ENCODE measurements at regions not wholly inside any gene's neighbourhood (a gene's known extent, or its start where the extent isn't known, plus 50 kb on each side); places are given as distances from the start of the nearest gene placed in this dataset.

DNA sequence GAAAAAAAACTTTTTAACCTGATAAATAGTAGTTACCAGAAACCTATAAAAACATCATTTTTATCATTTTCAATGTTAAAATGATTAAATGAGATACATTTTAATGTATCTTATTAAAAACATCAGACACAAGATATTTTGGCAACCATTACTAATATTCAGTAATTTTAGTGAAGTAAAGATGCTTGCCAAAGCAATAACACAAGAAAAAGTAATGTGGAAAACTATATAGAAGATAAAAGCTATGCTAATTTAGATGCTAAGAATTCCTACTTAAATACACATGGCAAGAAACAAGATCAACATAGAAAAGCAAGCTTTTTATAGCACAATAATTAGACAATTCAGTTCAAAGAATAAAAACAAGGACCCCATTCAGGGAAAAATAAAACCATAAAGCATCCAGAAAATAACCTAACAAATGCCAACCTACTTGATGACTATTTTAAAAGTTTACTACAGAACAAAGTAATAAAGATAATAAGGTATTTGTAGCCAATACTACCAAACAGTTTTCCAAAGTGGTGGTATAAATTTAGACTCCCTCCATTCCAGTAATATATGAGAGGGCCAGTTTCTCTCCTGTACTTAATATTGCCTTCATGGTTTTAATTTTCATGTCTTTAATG is 489.5 kb downstream of the CDH2 start:
- no peak for DNase-seq

DNA sequence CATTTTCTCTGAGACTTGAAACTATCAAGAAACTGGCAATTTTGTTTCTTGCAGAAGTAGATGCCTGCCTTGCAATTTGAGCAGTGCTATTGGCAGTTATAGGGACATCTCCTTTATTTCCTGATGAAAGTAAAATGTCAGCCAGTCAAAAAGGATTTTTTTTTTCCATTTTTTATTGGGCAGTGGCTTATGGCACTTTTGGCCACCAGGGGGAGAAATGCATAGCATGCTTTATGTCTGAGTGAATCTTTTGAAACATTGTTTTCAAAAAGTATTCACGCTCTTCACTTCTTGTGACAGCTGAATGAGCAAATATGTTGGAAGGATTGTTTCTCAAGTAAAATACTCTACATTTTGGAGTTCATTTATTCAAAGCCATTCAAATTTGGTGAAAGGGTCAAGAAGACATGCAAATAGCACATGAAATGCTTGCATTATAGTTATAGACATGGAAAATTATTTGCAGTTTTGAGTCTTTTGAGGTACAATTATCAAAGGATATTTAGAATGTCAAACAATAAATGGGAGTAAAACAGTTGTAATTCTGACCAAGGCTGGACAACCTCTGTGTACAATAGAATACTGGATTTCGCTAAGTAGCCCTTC is 491.0 kb downstream of the CDH2 start:
- DNase-seq: no peak

DNA sequence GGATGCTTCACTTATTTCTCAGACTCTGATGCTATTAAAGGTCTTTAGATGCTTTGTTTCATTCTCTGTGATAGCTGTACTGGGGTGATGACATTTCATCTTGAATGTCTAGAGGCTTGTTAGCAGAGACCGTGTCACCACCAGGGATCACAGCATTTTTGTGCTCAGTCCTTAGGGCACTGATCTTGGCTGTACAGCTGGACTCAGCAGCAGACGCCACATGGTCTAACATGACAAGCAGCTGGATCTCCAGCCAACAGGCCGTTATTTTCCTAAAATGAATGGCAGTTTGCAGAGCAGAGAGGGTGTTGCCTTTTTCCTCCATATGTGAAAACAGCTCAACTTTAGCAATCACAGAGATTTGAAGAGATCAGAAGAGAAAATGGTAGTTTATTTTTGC is 491.8 kb downstream of the CDH2 start:
- no peak for DNase-seq

DNA sequence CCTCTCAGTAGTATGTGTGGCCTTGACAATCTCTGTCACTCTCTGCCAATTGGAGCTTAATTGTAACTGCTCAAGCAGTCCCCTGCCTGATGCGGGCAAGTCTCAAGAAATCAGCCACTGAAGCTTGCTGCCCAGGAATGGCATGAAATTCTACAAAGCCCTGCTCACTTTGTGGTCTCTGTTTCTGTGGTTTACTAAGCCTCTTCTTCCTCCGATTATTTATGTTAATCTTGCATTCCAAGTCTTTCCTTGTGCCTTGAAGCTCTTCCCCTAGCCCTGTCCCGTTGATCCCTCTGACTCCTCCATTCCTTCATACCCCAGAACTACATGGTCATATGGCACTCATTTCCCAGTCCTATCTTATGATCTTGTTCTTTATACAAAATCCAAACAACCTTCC is 489.3 kb upstream of the CHST9 start:
- no peak for DNase-seq

DNA sequence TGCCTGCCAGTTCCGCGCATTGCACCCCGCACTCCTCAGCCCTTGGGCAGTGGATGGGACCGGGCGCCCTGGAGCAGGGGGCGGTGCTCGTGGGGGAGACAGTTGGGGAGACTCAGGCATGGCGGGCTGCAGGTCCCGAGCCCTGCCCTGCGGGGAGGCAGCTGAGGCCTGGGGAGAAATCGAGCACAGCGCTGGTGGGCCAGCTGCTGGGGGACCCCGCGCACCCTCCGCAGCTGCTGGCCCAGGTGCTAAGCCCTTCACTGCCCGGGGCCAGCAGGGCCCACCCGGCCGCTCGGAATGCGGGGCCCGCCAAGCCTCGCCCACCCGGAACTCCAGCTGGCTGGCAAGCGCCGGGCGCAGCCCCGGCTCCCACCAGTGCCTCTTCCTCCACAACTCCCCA is 488.8 kb upstream of the CHST9 start:
- DNase-seq: no peak

DNA sequence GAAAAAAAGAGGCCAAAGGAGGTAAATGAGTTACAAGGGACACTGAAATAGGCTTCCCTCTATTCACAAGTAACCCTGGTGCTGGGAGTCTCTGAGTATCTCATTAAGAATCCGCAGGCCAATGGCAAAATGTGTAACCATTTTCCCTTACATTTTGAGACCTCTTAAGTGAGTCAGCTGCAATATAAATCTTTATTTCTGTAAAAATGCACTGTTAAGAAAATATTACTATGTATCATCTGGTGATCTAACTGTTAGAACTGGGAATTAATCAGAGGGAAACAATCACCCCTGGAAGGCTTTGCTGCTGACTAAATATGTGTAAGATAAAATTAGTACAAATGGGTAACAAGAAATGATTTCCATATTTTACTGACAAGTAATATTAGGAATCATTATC is 483.1 kb upstream of the CHST9 start:
- DNase-seq: no peak

DNA sequence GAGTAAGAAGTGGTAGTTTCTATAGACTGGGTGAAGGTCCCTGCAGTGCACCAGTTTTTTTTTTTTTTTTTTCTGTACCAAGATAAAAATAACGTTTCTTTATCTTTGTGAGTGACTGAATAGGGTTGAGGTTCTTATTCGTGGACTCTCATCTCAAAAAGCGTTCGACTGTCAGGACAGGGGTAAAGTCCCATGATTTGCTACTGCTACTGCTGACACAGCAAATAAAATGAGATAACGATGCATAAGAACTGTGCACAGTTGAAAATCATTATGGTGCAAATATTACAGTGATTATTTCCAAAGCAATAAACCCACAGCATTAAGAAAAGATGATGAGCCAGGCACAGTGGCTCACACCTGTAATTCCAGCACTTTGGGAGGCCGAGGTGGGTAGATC is 482.0 kb upstream of the CHST9 start:
- DNase-seq: no peak

DNA sequence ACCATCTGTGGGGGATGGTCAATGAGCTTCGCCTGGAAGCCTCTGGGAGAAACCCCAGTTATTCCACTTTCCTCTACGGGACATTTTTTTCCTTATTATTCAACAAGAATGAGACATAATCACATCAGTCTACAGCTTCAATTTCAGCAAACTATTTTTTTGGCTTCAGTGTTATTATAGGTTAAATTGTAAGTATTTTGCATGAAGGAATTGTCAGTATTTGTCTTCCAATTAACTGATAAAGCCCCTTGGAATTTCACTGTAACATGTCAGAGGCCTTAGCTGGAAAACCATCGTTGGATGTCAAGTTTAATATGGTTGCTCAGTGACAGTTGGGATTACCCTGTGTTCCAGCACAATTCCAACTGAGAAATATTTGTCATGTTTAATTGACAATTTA is 480.9 kb upstream of the CHST9 start:
- DNase-seq: no peak

DNA sequence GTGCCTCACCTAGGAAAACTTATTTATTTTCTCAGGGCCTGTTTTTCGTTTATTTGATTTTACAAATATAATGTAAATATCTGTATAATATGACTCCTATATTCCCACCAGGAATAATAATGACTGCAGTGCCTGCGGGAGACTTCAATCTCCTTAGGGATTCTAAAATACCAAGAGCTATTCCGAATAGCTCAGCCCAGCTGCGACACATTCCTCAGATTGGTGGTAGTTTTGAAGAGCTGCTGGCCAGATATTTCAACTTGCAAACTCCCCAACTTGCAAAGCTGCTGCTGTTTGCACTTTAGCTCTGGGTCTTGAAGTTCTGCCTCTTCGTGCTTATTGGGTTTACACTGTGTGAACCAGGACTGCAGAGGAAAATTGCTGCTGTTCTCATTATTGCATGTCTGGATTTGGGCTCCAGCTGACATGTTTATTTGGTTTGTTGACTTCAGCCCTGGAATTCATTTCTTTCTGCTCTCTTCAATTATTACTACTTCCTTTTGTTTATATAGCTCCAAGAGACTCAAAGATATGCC is 480.2 kb upstream of the CHST9 start:
- no peak for DNase-seq

DNA sequence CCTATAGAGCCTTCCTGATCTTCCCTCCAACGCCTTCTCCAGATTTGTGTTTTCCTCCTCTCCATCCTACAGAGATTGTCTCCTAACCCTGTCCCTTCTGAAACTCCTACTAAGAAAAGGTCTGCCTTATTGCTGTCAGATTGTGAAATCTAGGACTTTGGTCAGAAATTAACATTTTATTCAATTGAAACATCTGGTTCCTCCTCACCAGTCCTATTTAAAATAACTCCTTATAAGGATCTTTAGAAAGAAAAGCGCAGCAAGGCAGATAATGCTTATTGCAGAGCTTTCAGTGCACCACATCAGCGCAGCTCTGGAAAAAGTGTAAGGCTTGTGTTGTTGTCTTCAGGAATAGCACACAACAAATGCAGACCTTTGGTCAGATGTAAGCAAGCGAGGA is 477.8 kb upstream of the CHST9 start:
- DNase-seq: no peak

DNA sequence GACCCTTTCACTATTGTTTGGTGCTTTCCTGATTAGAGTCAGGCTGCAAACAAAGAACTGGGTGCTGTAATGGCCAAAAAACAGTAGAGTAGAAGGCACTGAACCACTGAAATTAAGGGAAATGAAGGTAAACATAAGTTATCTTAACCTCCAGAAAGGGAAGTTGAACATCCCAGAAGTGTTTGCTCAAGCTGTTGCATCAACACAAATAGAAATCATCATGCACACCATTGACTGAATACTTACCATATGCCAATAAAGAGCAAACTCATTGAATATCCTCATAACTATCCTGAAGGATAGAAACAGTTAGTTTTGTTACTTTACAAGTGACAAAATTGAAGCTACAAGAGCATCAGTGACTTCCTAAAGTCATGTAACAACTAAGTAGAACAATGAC is 477.4 kb upstream of the CHST9 start:
- no peak for DNase-seq

DNA sequence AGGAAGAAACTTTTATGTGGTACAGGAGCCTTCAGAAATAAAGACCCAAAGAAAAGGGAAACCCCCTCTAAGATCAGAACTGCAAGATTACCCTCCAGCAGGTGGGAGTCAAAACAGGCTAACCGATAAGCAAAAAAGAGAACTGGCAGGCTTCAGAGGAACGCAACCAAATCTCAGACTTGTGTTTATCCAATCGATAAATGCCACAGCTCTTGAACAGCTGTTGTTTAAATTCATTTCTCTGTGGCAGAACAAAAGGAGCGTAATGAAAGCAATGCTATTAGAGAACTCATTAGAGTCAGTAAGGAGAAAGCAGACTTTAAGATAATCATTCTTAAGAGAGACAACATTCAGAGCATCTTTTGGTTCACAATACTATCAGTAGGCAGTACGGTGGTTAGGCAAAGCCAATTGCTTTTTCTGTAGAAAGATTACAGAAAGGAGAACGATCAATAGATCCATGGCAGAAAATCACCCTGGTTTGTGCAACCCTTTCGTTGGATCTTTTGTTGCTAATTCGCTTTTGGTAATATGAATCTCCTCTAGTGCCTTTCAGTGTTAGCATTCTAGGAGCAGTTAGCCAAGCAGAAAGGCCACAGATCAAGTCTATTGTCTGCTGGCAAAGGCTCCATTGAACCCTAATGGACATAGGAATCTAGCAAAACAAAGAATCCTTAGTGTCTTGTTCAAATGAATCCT is 476.4 kb upstream of the CHST9 start:
- no peak for DNase-seq

DNA sequence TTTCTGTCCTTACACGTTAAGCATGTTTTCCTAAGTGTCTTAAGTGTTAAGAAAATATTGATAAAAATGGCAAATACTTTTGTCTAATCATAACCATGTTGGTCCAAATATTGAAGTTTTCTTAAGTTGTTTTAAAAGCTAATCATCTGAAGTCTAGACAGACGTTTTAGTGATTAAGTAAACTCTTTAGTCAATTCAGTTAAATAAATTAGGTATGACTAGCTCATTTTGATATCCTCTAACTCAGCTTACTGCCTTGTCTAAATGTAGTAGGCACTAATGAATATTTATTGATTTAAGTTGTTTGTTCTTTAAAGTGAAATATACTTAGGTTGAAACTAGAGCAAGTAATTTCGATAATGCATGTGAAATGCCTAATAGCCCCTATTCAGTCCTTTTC is 471.8 kb upstream of the CHST9 start:
- no peak for DNase-seq

DNA sequence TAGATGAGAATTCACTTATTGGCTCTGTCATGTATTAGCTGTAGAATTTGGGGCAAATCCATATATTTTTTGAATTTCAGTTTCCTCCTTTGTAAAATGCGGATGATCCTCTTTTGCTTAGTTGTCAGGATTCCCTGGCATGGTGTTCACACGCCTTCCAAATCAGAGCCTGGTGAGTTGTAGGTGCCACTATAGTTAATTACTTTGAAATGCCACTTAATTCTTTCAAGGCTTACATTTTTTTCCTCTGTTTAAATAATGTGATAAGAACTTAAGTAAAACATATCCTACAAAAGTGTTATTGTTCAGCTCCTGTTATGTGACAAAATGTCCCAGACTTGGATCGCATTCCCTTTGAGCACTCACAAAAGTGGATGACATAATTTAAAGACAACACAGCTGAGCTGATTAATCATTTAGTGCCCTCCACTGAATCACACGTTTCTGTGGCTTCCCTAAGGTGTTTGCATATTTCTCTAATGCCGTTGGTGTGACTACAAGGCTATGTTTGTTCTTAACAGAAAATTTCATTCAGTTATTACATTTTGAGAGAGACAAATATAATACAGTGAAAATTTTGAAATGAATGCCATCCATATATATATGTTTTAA is 471.2 kb upstream of the CHST9 start:
- DNase-seq: no peak

DNA sequence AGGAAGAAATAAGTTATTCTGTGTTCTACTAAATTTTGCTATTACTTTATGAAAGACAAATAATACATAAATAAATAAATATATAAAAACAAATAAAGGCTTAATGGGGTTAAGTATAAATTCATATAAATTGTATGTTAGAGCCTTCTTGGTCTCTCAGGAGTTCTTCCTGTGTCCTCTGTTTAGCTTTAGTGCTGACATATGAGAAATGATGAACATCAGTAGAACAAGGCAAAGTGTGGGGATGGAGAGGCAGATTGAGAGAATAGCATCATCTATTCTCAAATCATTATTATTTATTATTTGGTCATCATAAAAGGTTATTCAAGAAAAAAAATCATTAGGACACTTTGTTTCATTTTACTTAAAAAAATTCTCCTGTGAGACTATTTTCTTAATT is 468.1 kb upstream of the CHST9 start:
- no peak for DNase-seq

DNA sequence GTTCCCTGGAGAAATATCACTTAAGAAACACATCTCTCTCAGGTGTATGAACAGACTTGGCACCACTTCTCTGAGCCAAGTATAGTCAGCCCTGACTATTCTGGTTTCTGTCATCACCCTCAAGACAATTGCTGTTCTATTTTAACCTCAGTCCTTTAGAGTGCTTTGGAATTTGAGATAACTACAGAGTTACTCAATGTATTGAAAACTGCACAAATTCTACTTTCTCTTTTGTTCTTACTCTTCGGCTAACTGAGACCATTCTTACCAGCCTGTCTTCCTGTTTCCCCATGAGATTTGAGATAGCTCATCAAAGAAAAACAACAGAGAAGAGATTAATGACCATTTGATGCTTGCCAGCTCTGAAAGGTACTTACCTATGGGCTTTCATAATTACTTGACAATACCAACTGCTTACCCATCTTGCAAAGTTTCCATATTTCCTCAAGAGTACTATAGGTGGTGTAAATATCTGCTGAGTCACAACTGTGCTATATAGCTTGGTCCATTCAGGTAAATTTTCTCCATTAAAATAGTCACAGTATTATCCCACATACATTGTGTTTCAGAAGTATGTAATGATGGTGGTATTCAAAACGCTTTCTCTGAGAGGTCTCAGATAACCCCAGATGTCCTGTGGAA is 467.5 kb upstream of the CHST9 start:
- DNase-seq: no peak

DNA sequence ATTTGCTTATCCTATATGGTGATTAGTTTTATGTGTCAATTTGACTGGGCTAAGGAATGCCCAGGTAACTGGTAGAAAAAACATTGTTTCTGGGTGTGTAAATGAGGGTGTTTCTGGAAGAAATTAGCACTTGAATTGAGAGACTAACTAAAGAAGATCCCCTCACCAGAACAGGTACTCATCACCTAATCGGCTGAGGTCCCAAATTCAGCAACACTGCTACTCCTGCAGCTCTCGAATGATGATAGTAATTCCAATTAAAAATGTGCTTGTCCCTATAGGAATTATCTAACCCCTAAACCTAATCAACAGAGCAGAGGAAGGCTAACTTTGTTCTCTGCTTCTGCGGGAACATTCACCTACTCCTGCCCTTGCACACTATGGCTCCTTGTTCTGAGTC is 464.5 kb upstream of the CHST9 start:
- DNase-seq: no peak

DNA sequence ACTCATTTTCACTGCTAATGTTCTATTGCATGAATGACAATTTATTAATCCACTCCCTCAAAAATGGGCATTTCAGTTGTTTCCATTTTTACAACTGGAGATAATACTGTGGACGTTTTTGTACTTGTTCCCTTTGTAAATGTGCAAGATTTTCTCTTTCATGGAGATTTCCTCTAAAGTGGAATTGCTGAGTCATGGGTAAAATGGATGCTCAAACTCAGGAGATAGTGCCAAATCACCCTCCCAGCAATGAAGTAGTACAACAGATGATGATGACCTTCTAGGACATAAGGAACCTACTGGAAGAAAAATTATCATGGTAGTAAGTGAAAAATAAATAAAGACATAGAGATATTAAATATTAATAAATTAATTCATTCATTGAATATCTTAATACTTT is 460.8 kb upstream of the CHST9 start:
- DNase-seq: no peak

DNA sequence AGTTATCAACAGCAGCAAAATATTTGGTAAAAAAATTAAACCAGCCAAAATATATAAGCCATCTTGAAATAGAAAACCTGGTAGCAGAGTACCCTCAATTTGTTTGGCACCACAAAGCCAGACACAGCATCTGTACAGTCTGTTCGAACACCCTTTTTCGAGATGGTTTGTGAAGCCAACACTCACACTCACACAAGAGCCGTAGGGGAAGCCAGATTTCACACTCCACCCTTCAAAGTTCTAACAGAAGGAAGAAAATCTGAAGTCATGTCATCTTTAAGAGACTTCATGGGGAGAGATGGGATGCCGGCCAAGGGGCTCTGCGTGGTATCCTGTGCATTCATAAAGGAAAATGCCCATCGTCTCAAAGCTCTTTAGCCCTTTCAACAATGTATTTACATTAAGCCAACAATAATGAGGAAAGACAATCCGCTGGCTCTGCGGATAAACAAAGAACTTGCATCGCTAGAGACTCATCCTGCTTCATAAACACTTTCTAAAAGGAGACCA is 451.5 kb upstream of the CHST9 start:
- no peak for DNase-seq

DNA sequence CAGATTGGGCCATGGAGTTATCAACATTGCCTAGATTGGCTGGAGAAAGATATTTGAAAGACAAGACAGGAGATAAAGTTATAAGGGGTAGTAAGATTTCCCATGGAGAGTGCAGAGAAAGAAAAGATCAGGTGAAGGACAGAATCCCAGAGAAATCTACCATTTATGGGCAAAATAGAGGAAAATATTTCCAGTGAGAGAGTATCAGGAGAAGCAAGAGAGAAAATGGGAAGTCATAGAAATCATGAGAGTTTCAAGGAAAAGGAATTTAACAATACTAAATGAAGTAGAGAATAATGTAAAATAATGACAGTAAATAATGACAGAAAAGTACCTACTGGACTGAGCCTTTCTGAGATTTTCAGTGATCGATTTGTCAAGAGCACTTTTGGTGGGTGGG is 447.6 kb upstream of the CHST9 start:
- DNase-seq: no peak

DNA sequence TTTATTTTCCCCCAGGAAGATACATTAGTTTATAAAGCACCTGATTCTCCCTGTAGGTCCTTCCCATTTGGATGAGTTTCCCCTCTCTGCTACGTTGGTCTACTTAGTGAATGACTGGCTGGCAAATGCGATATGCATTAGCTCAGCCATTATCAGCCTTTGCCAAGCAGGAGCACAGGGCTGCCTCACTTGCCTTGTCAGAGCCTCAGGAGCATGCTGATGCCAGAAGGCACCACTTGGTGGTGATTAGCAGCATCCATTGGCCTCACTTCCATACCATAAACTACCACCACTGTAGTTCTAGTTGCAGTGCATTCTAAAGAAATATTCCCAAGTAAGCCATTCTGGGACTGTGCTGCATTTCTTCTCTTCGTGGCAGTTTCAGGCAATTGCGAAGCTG is 442.8 kb upstream of the CHST9 start:
- no peak for DNase-seq

DNA sequence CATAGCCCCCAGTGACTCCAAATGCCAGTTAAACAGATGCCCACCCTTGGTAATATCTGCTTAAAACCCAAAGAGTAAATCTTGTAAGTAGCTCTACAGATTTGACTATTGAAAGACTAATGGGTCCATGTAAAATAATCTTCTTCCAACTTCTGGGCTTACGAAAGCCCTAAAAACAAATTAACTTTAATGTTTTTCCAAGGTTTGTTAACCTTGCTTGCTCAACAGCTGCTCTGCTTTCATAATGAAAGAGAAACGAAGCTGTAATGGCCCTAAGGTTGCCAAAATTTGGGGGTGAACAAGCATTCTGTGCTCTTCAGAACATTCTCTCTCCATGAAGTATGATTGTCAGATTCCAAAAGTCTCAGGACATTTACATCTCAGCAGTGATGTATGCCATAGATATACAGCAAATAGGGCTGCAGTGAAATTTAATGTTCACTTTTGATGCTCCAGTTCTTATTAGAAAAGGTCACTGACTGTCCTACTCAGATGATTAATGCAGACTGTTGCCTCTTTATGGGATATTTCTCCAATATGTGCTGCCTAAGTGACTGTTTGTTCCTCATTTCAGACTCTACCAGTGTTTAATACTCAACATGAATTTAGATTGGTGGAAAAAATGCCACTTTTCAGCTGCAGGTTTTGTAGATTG is 436.3 kb upstream of the CHST9 start:
- DNase-seq: no peak

DNA sequence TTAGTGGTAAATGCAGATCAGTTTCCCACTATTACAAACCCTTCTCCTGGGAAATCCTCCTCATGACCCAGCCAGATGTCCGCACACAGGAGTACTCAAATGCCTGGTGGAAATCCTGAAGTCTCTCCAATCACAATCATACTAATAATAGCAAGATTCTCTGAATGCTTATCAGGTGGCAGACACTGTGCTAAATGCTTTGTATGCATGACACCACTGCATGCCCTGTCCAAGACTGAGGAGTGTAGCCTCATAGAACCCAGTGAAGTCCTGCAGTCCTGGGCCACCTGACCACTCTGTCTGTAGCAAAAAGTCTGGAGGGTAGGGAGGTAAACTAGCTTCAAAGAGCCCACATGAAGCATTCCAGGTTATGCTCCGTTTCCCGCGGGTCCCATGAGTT is 434.8 kb upstream of the CHST9 start:
- DNase-seq: no peak

Data from CD4-positive, alpha-beta T cell treated with Interleukin-12 subunit alpha and Interleukin-12 subunit beta, for 1 hour (primary cell).